Gastroesophageal sphincter (tissue), 4 donors: ENCODE measurements at regions not wholly inside any gene's neighbourhood (a gene's known extent, or its start where the extent isn't known, plus 50 kb on each side); places are given as distances from the start of the nearest gene placed in this dataset.

Experiments used
- ATAC-seq: fragments of 150-250 bp; one replicate; pipeline ENCODE4 v1.9.1; 2016; ENCODE audit warnings: mild to moderate bottlenecking, moderate library complexity
- H3K27ac ChIP-seq, 4 donors: fragments of 200-600 bp; sonication (generic) in 3 of 4; 1 replicate in 3 of 4; 2 replicates in 1 of 4; pipeline ENCODE4 v1.5.1; 2016 to 2019
- H3K27me3 ChIP-seq: fragments of 200-600 bp; sonication (generic); one replicate; pipeline ENCODE4 v1.5.1; 2019
- H3K36me3 ChIP-seq, 2 donors: fragments of 200-600 bp; sonication (generic); one replicate each; pipeline ENCODE4 v1.5.1; 2019; ENCODE audit warnings: control low read depth in 1 of 2
- H3K4me1 ChIP-seq, 3 donors: fragments of 200-600 bp; sonication (generic); 1 replicate in 2 of 3; 2 replicates in 1 of 3; pipeline ENCODE4 v1.5.1; 2016 to 2019; ENCODE audit warnings: control low read depth in 2 of 3
- H3K4me3 ChIP-seq, 2 donors: fragments of 200-600 bp; sonication (generic); one replicate each; pipeline ENCODE4 v1.5.1; 2019; ENCODE audit warnings: mild to moderate bottlenecking in 1 of 2, moderate library complexity in 1 of 2
- H3K9me3 ChIP-seq, 3 donors: fragments of 200-600 bp; sonication (generic); one replicate each; pipeline ENCODE4 v1.5.1; 2017 to 2019; ENCODE audit warnings: control low read depth in 2 of 3
- CTCF ChIP-seq, 4 experiments: fragments of 200-600 bp in 2 of 4; fragments of 450-650 bp in 2 of 4; sonication (generic) in 1 of 4; IDR thresholded peaks; one replicate each; pipeline ENCODE4 v1.5.1; 2017 to 2019; ENCODE audit warnings: antibody characterized with exemption in 4 of 4, mild to moderate bottlenecking in 2 of 4, moderate library complexity in 2 of 4
- EP300 ChIP-seq: sonication (generic); formaldehyde crosslinking; IDR thresholded peaks from one replicate; pipeline ENCODE4 v1.6.1; 2017; ENCODE audit warnings: antibody characterized with exemption, mild to moderate bottlenecking
- POLR2A ChIP-seq, 2 donors: fragments of 450-650 bp; IDR thresholded peaks; one replicate each; pipeline ENCODE4 v1.6.1; 2017; ENCODE audit warnings: antibody characterized with exemption in 2 of 2, mild to moderate bottlenecking in 2 of 2, moderate library complexity in 1 of 2
- POLR2AphosphoS5 ChIP-seq: sonication (generic); formaldehyde crosslinking; IDR thresholded peaks from one replicate; pipeline ENCODE4 v1.6.1; 2017; ENCODE audit warnings: antibody characterized with exemption
- WGBS, 2 donors: methylation state at CpG; one replicate each; pipeline ENCODE4 v1.1.5; 2018; ENCODE audit warnings: low coverage in 1 of 2; 5-methylcytosine and 5-hydroxymethylcytosine counted together

GRCh38 chr11:127393460-127393997, 393.0 kb upstream of the KIRREL3 start:
- WGBS, 2 donors: 56 to 66% methylated on average over 4 of the region's 4 CpGs
- Histone ChIP-seq H3K4me1 (no peaks in the 10 kb centered on the region), H3K27me3 (peaks cover 4% of the 10 kb centered on the region), H3K36me3 (no peaks in the 10 kb centered on the region), H3K4me3 (no peak overlapping the region), H3K9me3 (no peaks in the 10 kb centered on the region), H3K27ac (no peak overlapping the region)
- ATAC-seq: no peak
- TF ChIP-seq CTCF (IDR thresholded peaks at IDR 0.05): no peak
- TF ChIP-seq EP300: no peak
- no peak for TF ChIP-seq POLR2A (IDR thresholded peaks at IDR 0.05)
- no peak for TF ChIP-seq POLR2AphosphoS5

GRCh38 chr11:127392575-127392974, 392.0 kb upstream of the KIRREL3 start:
- Histone ChIP-seq H3K36me3 (no peaks in the 10 kb centered on the region), H3K27me3 (peaks cover 4% of the 10 kb centered on the region), H3K27ac (no peak overlapping the region), H3K4me1 (no peaks in the 10 kb centered on the region), H3K4me3 (no peak overlapping the region), H3K9me3 (no peaks in the 10 kb centered on the region)
- WGBS, 2 donors: 25 to 71% methylated on average over 1 of the region's 2 CpGs
- TF ChIP-seq POLR2A (IDR thresholded peaks at IDR 0.05) (no peak), CTCF (IDR thresholded peaks at IDR 0.05) (no peak), EP300 (no peak), POLR2AphosphoS5 (no peak)
- no peak for ATAC-seq

- H3K4me1 ChIP-seq: no peaks in the 10 kb centered on the region
- H3K27ac ChIP-seq: no peak overlapping the region
- H3K4me3 ChIP-seq: no peak overlapping the region
- no peak for ATAC-seq
- H3K9me3 ChIP-seq: no peaks in the 10 kb centered on the region
- peaks cover 4% of the 10 kb centered on the region for H3K27me3 ChIP-seq
- TF ChIP-seq POLR2A (IDR thresholded peaks at IDR 0.05) (no peak), EP300 (no peak), POLR2AphosphoS5 (no peak), CTCF (IDR thresholded peaks at IDR 0.05) (no peak)
- no peaks in the 10 kb centered on the region for H3K36me3 ChIP-seq
- 55 to 66% methylated on average over 4 of the region's 4 CpGs for WGBS, 2 donors
Observed at GRCh38 chr11:127390465-127390864, 389.9 kb upstream of the KIRREL3 start.

GRCh38 chr11:127385071-127385470, 384.5 kb upstream of the KIRREL3 start:
- Histone ChIP-seq H3K9me3 (no peaks in the 10 kb centered on the region), H3K27me3 (peaks cover 9% of the 10 kb centered on the region), H3K27ac (no peak overlapping the region), H3K4me3 (no peak overlapping the region), H3K36me3 (no peaks in the 10 kb centered on the region), H3K4me1 (no peaks in the 10 kb centered on the region)
- TF ChIP-seq POLR2AphosphoS5 (no peak), CTCF (IDR thresholded peaks at IDR 0.05) (no peak), EP300 (no peak), POLR2A (IDR thresholded peaks at IDR 0.05) (no peak)
- no peak for ATAC-seq
- WGBS, 2 donors: 80 to 82% methylated on average over 3 to 9 of the region's 10 CpGs

GRCh38 chr11:127383026-127383425, 382.5 kb upstream of the KIRREL3 start:
- Histone ChIP-seq H3K36me3 (no peaks in the 10 kb centered on the region), H3K4me3 (no peak overlapping the region), H3K27ac (no peak overlapping the region), H3K27me3 (peaks cover 7% of the 10 kb centered on the region), H3K4me1 (no peaks in the 10 kb centered on the region), H3K9me3 (no peaks in the 10 kb centered on the region)
- no peak for ATAC-seq
- WGBS, 2 donors: 54 to 74% methylated on average over 3 of the region's 3 CpGs
- TF ChIP-seq POLR2AphosphoS5: no peak
- no peak for TF ChIP-seq POLR2A (IDR thresholded peaks at IDR 0.05)
- no peak for TF ChIP-seq EP300
- TF ChIP-seq CTCF (IDR thresholded peaks at IDR 0.05): no peak
